ENCODE measurements at regions not wholly inside any gene's neighbourhood (a gene's known extent, or its start where the extent isn't known, plus 50 kb on each side); places are given as distances from the start of the nearest gene placed in this dataset.

DNA sequence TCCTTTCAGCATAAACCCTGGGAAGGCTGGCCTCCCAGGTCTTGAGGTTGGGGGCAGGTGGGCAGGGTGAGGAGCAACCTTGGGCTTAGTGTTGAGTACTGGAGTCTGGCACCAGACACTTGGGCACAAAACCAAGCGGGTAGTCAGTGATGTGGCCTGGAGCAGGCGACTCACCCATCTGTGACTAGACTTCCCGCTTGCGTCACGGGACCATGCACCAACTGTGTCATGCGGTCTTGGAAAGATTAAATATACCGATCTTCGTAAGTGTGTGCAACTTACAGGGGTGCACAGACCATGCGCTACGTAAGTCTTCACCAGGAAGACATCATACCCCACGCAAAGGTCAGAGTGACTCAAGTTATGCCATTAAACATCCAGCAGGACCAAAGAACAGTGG, 304.4 kb upstream of the IRX4 start:
- Mint-ChIP-seq H3K27me3 (ENCODE audit: low read depth) (no peaks in the 10 kb centered on the region), H3K9me3 (no peaks in the 10 kb centered on the region), H3K4me3 (no peak overlapping the region), H3K27ac (no peak overlapping the region), H3K4me1 (ENCODE audit: low read depth) (no peaks in the 10 kb centered on the region), H3K36me3 (ENCODE audit: low read depth) (no peaks in the 10 kb centered on the region)
- DNase-seq (ENCODE audit: low spot score): no peak

DNA sequence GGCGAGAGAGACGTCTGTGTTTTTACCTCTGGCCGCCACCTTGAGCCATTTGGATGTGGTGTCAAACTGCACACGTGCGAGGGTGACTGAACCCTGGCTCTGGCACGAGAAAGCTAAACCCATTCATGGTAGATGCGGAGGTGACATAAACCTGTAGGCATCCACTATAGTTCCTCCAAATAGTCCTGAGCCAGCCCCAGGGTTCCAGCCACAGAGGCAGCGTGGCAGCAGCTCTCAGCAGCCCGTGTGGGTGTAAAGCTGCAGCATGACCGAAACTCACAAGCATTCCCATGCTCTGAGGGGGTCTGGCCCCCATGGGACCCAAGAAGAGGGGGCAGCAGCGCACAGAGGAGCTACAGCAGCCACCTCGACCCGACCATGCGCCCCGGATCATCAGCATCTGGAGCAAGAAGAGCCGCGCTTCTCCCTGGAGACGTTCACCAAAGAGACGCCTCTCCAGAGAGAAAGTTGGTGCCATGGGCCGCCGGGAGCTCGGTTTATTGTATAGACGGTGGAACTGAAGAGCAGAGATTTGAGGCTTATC, 303.8 kb upstream of the IRX4 start:
- no peak overlapping the region for H3K4me3 Mint-ChIP-seq
- H3K36me3 Mint-ChIP-seq (ENCODE audit: low read depth): no peaks in the 10 kb centered on the region
- no peak overlapping the region for H3K27ac Mint-ChIP-seq
- H3K27me3 Mint-ChIP-seq (ENCODE audit: low read depth): no peaks in the 10 kb centered on the region
- H3K9me3 Mint-ChIP-seq: no peaks in the 10 kb centered on the region
- no peak for DNase-seq (ENCODE audit: low spot score)
- no peaks in the 10 kb centered on the region for H3K4me1 Mint-ChIP-seq (ENCODE audit: low read depth)

DNA sequence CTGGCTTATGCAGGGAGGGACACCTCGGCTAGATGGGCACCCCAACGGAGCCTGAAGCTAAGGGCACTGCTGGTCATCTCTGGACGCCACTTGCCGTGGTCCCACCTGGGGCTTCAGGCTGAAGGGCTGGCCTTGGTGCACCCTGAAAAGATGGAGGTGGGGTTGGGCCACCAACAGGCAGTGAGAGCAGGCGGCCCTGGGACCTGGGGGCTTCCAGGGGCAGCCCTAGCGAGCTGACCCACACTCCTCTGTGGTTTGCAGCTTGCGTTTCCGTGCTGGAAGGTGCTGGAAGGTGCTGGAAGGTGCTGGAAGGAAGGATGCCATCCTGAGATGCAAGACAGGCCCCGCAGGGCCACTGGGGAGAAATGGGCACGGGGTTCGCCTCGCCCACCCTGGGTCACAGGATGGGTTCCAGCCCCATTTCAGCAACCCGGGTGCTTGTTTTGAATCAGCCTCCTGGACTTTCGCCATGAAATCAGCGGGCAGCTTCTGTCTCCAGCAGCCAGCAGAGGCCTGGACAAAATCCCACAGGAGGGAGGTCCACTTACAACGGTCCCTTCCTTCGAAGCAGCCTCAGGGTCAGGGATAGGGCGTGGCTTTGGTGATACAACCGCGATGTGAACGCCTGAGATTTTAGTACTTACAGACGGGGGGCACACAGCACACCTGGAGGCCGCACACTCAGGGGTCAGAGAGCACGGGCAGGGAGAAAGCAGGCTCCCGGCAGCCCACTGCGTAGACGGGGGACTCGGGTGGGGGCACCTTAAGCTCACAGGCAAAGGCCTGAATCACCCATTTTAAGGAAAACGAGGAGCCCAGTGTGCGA, 303.1 kb upstream of the IRX4 start:
- H3K9me3 Mint-ChIP-seq: no peaks in the 10 kb centered on the region
- H3K36me3 Mint-ChIP-seq (ENCODE audit: low read depth): no peaks in the 10 kb centered on the region
- no peaks in the 10 kb centered on the region for H3K4me1 Mint-ChIP-seq (ENCODE audit: low read depth)
- no peak for DNase-seq (ENCODE audit: low spot score)
- H3K4me3 Mint-ChIP-seq: no peak overlapping the region
- no peaks in the 10 kb centered on the region for H3K27me3 Mint-ChIP-seq (ENCODE audit: low read depth)
- H3K27ac Mint-ChIP-seq: no peak overlapping the region

DNA sequence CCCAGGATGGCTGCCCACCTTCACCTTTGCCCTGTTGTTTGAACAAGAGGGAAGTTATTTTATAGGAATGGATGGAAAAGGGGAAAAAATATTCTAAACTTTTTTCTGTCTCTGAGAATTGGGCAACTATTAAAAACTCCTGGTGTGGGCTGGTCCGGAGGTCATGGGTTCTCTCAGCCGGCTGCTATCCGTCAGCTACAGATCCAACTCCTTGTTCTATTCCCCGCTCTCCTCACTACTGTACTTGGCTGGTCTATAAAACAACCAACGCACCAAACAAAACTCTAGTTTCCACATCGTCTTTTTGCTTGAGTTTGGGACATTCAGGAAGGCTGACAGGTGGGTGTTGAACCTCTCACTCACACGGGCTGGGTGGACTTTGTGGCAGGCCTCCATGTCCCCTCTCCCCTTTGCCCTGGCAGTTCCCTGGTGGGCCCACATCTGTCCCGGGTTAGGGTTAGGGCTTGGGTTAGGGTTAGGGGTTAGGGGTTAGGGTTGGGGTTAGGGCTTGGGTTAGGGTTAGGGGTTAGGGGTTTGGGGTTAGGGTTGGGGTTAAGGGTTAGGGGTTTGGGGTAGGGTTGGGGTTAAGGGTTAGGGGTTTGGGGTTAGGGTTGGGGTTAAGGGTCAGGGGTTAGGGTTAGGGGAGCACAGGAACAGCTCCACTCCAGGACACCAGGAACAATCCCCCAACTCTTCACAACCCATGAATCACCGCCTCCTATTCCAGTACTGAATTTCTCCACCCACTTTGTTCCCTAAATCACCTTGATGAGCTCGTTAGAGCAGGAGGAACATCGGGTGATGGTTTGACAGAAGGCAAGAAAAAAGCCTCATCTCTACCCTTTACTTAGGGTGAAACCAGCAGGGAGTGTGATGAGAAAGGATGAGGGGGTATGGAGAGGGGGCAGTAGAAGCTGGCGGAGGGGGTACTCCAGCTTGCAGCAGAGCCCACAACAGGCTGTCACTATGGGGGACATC, 302.1 kb upstream of the IRX4 start:
- Mint-ChIP-seq H3K27me3 (ENCODE audit: low read depth) (no peaks in the 10 kb centered on the region), H3K27ac (no peak overlapping the region), H3K36me3 (ENCODE audit: low read depth) (no peaks in the 10 kb centered on the region), H3K4me1 (ENCODE audit: low read depth) (no peaks in the 10 kb centered on the region), H3K4me3 (no peak overlapping the region), H3K9me3 (no peaks in the 10 kb centered on the region)
- no peak for DNase-seq (ENCODE audit: low spot score)

DNA sequence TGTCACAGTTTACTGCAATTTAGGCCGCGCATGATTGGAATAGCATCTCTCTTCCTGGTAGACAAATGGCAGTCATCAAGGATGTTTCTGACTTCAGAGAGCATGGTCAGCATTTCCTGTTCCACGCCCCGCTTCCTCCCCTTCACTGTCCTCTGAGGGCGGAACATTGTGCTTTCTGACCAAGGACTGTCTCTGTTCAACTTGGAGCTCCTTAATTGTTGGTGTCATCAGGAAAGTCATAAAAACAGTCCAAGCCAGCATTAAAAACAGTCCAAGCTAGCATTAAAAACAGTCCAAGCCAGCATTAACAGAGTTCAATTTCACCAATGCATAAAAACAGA, 301.3 kb upstream of the IRX4 start:
- Mint-ChIP-seq H3K27me3 (ENCODE audit: low read depth) (no peaks in the 10 kb centered on the region), H3K4me3 (no peak overlapping the region), H3K9me3 (no peaks in the 10 kb centered on the region)

DNA sequence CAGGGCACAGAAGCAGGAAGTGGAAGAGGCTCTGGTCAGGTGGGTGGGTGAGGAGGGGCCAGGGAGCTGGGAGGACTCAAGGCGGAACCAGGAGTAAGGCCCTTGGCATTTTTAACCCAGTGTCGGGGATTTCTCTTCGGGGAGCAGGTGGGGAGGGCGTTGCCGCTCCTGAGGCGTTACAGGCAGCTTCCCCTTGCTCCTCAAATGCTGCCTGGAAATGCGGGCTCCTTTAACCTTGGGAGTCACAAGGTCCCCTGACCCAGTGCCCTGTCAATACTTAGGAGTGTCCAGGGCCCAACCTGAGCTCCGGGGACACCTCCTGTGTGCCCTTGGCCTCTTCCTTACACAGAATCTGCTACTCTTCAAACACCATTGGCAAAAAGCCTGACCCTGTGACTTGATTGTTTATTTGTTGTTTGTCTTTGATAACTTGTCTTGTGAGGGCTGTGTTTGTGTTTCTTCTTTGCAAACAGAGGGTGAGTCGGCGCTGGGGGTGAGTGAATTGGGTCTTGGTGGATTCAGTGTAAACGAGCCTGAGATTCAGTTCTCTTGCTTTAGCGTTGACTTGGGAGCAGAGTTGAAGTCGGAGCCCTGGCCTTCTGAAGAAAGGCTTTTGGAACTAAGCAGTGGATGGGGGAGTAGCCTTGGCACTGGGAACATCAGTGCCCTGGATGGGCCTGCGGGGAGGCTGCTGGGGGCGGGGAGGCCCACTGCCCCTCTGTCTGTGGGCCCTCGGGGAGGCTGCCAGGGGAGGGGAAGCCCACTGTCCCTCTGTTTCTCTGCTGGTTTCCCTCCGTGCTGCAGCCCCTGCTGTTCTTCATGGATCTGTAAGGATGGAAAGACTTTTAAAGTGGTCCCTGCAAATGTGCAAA, 300.7 kb upstream of the IRX4 start:
- H3K4me1 Mint-ChIP-seq (ENCODE audit: low read depth): no peaks in the 10 kb centered on the region
- H3K27ac Mint-ChIP-seq: no peak overlapping the region

More for the DNA sequence above, 301.3 kb upstream of the IRX4 start:
- no peak for DNase-seq (ENCODE audit: low spot score)
- Mint-ChIP-seq H3K27ac (no peak overlapping the region), H3K36me3 (ENCODE audit: low read depth) (no peaks in the 10 kb centered on the region), H3K4me1 (ENCODE audit: low read depth) (no peaks in the 10 kb centered on the region)

DNA sequence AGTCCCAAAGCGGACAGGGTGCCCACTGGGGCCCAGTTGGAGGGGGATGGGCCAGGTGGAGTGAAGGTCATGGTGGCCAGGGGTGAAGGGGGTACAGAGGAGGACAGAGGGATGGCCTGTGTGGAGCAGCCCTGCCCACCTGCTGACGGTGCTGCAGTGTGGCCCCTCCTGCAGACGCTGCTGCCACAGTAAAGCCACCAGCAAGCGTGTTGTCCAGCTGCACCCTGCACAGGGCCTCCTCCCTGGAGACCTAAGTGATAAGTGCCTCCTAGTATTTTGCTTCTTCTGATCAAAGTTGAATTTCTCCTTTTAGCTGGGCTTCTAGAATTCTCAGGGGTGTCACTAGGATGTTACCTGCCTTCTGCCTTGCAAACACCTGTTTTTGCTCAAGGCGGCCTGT, 299.3 kb upstream of the IRX4 start:
- Mint-ChIP-seq H3K36me3 (ENCODE audit: low read depth) (no peaks in the 10 kb centered on the region), H3K9me3 (no peaks in the 10 kb centered on the region), H3K27ac (no peak overlapping the region), H3K4me3 (no peak overlapping the region), H3K4me1 (ENCODE audit: low read depth) (no peaks in the 10 kb centered on the region), H3K27me3 (ENCODE audit: low read depth) (no peaks in the 10 kb centered on the region)
- DNase-seq (ENCODE audit: low spot score): no peak

More for the DNA sequence above, 300.7 kb upstream of the IRX4 start:
- Mint-ChIP-seq H3K27me3 (ENCODE audit: low read depth) (no peaks in the 10 kb centered on the region), H3K9me3 (no peaks in the 10 kb centered on the region), H3K36me3 (ENCODE audit: low read depth) (no peaks in the 10 kb centered on the region), H3K4me3 (no peak overlapping the region)
- DNase-seq (ENCODE audit: low spot score): no peak

DNA sequence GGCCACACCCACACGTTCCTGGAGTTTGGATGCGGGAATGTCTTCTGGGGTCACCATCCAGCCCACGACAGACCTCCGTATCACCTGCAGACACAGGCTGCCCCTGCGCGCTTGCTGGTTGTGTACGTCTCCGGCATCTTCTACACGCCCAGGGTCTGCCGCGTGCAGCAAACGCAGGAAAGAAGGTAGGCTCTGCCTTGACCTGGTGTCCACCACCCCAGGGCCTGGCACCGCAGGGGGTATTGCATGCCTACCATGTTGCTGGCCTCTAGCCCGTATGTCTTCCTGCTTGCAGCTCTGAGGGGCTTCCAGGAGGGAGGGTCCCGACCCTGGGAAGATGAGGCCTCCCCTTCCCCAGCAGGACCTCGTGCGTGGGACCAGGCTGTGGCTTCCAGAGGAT, 298.8 kb upstream of the IRX4 start:
- Mint-ChIP-seq H3K4me1 (ENCODE audit: low read depth) (no peaks in the 10 kb centered on the region), H3K36me3 (ENCODE audit: low read depth) (no peaks in the 10 kb centered on the region), H3K27ac (no peak overlapping the region), H3K27me3 (ENCODE audit: low read depth) (no peaks in the 10 kb centered on the region), H3K9me3 (no peaks in the 10 kb centered on the region), H3K4me3 (no peak overlapping the region)
- no peak for DNase-seq (ENCODE audit: low spot score)

DNA sequence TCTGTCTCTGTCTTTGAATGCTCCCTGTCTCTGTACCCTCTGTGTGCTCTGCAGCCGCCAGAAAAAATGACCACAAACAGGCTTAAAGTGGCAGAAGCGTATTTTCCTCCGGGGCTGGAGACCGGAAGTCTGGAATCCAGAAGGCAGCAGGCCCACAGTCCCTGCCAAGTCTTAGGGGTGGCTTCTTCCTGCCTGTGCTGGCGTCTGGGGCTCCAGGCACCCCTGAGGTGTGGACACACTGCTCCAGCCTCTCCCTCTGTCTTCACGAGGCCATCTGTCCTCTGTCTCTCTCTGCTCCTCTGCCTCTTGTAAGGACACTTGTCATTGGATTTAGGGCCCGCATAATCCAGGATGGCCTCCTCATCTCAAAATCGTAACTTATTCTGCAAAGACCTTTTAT, 298.4 kb upstream of the IRX4 start:
- no peaks in the 10 kb centered on the region for H3K4me1 Mint-ChIP-seq (ENCODE audit: low read depth)
- no peaks in the 10 kb centered on the region for H3K9me3 Mint-ChIP-seq
- no peak for DNase-seq (ENCODE audit: low spot score)
- no peaks in the 10 kb centered on the region for H3K36me3 Mint-ChIP-seq (ENCODE audit: low read depth)
- H3K27ac Mint-ChIP-seq: no peak overlapping the region
- H3K27me3 Mint-ChIP-seq (ENCODE audit: low read depth): no peaks in the 10 kb centered on the region
- no peak overlapping the region for H3K4me3 Mint-ChIP-seq

DNA sequence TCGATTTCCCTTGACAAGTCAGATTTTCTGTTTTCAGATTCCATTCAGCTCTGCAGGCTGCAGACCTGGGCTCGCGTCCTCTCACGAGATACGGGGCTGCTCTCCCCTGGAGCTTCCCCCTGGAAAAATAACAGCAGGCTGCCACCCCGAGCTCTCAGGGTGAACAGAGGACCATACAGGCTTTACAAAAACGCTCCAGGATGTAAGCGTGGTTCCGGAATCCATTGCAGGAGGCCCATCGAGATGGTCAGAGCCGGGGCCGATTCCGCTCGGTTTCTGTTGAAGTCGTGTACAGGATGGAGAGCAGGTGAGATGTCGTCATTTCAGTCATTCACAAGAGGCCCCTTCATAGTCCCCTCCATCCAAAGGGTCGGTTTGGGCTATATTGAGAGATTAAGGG, 297.7 kb upstream of the IRX4 start:
- no peak overlapping the region for H3K4me3 Mint-ChIP-seq
- H3K4me1 Mint-ChIP-seq (ENCODE audit: low read depth): no peaks in the 10 kb centered on the region
- no peak for DNase-seq (ENCODE audit: low spot score)

DNA sequence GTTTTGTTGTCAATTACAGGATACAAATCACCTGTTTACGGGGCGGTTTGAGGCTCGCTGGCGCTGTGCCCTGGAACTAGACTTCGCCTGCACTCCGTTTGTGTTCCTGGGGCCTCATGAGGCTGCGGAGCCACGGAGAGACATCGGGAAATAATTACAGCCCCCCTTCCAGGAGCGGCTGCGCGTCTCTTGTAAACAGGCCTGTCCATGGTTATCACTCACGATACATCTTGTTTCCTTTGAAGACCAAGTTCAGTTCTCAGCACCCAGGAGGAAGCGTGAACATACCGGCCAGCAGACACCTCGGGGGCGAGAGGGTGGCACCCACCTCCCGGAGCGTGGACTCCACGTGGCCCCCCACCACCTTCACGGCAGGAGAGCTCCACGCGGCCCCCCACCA, 297.1 kb upstream of the IRX4 start:
- no peak overlapping the region for H3K4me3 Mint-ChIP-seq
- no peaks in the 10 kb centered on the region for H3K4me1 Mint-ChIP-seq (ENCODE audit: low read depth)
- H3K27me3 Mint-ChIP-seq (ENCODE audit: low read depth): no peaks in the 10 kb centered on the region
- no peaks in the 10 kb centered on the region for H3K36me3 Mint-ChIP-seq (ENCODE audit: low read depth)
- H3K9me3 Mint-ChIP-seq: no peaks in the 10 kb centered on the region
- no peak for DNase-seq (ENCODE audit: low spot score)
- H3K27ac Mint-ChIP-seq: no peak overlapping the region

More for the DNA sequence above, 297.7 kb upstream of the IRX4 start:
- H3K27me3 Mint-ChIP-seq (ENCODE audit: low read depth): no peaks in the 10 kb centered on the region
- H3K27ac Mint-ChIP-seq: no peak overlapping the region
- no peaks in the 10 kb centered on the region for H3K36me3 Mint-ChIP-seq (ENCODE audit: low read depth)
- H3K9me3 Mint-ChIP-seq: no peaks in the 10 kb centered on the region

DNA sequence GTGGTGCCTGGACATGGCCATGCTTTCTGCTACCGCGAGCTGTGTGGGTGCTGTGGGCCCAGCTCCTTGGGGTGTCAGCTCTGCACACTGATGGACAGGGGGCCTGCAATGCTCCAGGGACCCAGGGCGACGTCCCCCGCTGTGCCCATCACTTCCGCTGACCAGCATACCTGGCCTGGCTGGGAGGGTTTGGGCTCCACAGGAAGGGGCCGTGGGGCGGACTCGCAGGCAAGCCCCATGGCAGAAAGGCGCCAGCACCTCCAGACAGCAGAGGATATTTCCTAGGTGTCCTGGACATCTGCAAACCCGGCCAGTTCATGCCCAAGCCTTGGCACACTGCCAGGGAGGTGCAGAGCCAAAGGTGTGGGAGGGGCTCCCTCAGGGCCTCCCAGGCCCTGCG, 295.8 kb upstream of the IRX4 start:
- no peaks in the 10 kb centered on the region for H3K9me3 Mint-ChIP-seq
- no peak overlapping the region for H3K4me3 Mint-ChIP-seq

DNA sequence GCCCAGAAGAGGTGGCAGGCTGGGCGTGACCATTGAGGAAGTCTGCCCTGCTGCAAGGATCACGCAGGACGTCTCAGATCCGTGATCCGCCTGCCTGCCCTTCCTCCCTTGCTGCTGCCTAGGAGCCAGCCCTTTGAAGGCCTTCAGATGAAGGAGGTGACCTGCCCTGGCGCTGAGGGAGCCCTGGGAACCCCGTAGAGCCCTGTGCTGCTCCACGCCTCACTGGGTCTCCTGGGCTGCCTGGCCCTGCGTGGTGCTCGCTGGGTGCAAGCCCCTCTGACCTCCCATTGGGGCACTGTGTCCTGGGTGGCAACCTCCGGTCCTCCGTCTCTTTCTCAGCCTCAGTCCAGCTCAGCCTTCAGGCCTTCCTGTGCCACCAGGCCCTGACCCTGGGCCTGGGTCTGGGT, 295.3 kb upstream of the IRX4 start:
- DNase-seq (ENCODE audit: low spot score): no peak
- Mint-ChIP-seq H3K4me3 (no peak overlapping the region), H3K27me3 (ENCODE audit: low read depth) (peaks cover 6% of the 10 kb centered on the region), H3K36me3 (ENCODE audit: low read depth) (no peaks in the 10 kb centered on the region), H3K27ac (no peak overlapping the region), H3K9me3 (no peaks in the 10 kb centered on the region), H3K4me1 (ENCODE audit: low read depth) (no peaks in the 10 kb centered on the region)

More for the DNA sequence above, 295.8 kb upstream of the IRX4 start:
- Mint-ChIP-seq H3K36me3 (ENCODE audit: low read depth) (no peaks in the 10 kb centered on the region), H3K27ac (no peak overlapping the region), H3K27me3 (ENCODE audit: low read depth) (peaks cover 2% of the 10 kb centered on the region), H3K4me1 (ENCODE audit: low read depth) (no peaks in the 10 kb centered on the region)
- no peak for DNase-seq (ENCODE audit: low spot score)

Data from T-helper 2 cell treated with Interferon-gamma antibody and Interleukin-4, amounts not matched to agents 5 μg/mL and 100 μg/mL, for 36 hours (primary cell).